CD4-positive, CD25-positive, alpha-beta regulatory T cell (primary cell): ENCODE measurements at regions not wholly inside any gene's neighbourhood (a gene's known extent, or its start where the extent isn't known, plus 50 kb on each side); places are given as distances from the start of the nearest gene placed in this dataset.
"Not testable (repeated sequence)": the region's sequence is repeated elsewhere in the genome, so short reads cannot be mapped to it uniquely, and the experiment has no call there.

ENCODE experiments used
- ATAC-seq, 2 donors: fragments of 150-1000 bp; cut with Tn5 transposase; one replicate each; pipeline ENCODE4 v1.10.0; 2021; ENCODE audit warnings: low read depth in 2 of 2, moderate number of reproducible peaks in 2 of 2, moderate library complexity in 1 of 2
- DNase-seq, 3 donors: peaks; one replicate each; pipeline versions ENCODE4 v3.0.0 to v3.0.0-alpha.2; 2012 to 2022; ENCODE audit warnings: mixed read lengths in 1 of 3
- H3K27ac ChIP-seq: one replicate; pipeline ENCODE4 v1.7.0; 2013; ENCODE audit warnings: mild to moderate bottlenecking, low read length; ENCODE audit not compliant: insufficient read depth, poor library complexity, severe bottlenecking
- H3K27me3 ChIP-seq: one replicate; pipeline ENCODE4 v1.7.0; 2013; ENCODE audit warnings: low read length; ENCODE audit not compliant: control insufficient read depth, insufficient read depth
- H3K36me3 ChIP-seq: one replicate; pipeline ENCODE4 v1.7.0; 2013; ENCODE audit warnings: mild to moderate bottlenecking, low read length, moderate library complexity; ENCODE audit not compliant: control insufficient read depth, insufficient read depth
- H3K4me1 ChIP-seq: 2 replicates; pipeline ENCODE4 v1.7.0; 2013; ENCODE audit warnings: mild to moderate bottlenecking, low read length; ENCODE audit not compliant: insufficient read depth, control insufficient read depth, poor library complexity, severe bottlenecking
- H3K4me3 ChIP-seq: one replicate; pipeline ENCODE4 v1.7.0; 2013; ENCODE audit warnings: low read depth, mild to moderate bottlenecking, low read length, moderate library complexity
- H3K9me3 ChIP-seq, 2 experiments: 1 replicate in 1 of 2; 2 replicates in 1 of 2; pipeline ENCODE4 v1.7.0; 2013; ENCODE audit warnings: low read length in 2 of 2, mild to moderate bottlenecking in 1 of 2, moderate library complexity in 1 of 2; ENCODE audit not compliant: control insufficient read depth in 2 of 2
- H3K27ac Mint-ChIP-seq, 3 donors: one replicate each; pipeline ENCODE4 v1.8.0; 2020 to 2022; ENCODE audit warnings: mild to moderate bottlenecking in 3 of 3, mixed read lengths in 3 of 3, moderate library complexity in 2 of 3
- H3K27me3 Mint-ChIP-seq: one replicate; pipeline ENCODE4 v1.8.0; 2022; ENCODE audit warnings: mild to moderate bottlenecking, mixed read lengths
- H3K36me3 Mint-ChIP-seq: one replicate; pipeline ENCODE4 v1.8.0; 2020; ENCODE audit warnings: mixed read lengths
- H3K4me1 Mint-ChIP-seq, 4 donors: one replicate each; pipeline ENCODE4 v1.8.0; 2020 to 2022; ENCODE audit warnings: mixed read lengths in 4 of 4, mild to moderate bottlenecking in 1 of 4
- H3K4me3 Mint-ChIP-seq, 4 donors: one replicate each; pipeline ENCODE4 v1.8.0; 2020 to 2022; ENCODE audit warnings: mild to moderate bottlenecking in 4 of 4, mixed read lengths in 4 of 4, moderate library complexity in 3 of 4
- H3K9me3 Mint-ChIP-seq, 7 donors: one replicate each; pipeline ENCODE4 v1.8.0; 2020 to 2022; ENCODE audit warnings: mixed read lengths in 7 of 7, mild to moderate bottlenecking in 3 of 7, moderate library complexity in 2 of 7

DNA sequence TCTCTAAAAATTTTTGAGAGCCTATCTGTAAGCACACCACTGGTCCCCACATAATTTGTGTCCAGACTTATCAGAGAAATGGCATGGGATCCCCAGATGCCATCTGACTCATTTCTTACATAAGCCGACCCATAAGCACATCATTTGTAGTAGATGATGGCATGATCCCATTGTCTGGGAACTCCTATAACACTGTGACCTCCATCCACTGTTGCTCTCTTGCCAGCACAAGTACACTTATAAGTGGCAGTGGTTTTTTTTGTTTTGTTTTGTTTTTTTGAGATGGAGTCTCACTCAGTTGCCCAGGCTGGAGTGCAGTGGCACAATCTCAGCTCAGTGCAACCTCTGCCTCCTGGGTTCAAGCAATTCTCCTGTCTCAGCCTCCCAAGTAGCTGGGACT, 350.7 kb upstream of the ZFHX3 start:
- H3K36me3 ChIP-seq, H3K27me3 ChIP-seq, H3K4me3 Mint-ChIP-seq, H3K4me3 ChIP-seq, H3K36me3 Mint-ChIP-seq, H3K27me3 Mint-ChIP-seq, H3K4me1 Mint-ChIP-seq, H3K27ac ChIP-seq, H3K9me3 Mint-ChIP-seq, H3K9me3 ChIP-seq, H3K4me1 ChIP-seq, H3K27ac Mint-ChIP-seq, ATAC-seq, DNase-seq: not testable (repeated sequence)

- Histone ChIP-seq H3K4me3 (no peak overlapping the region), H3K36me3 (no peaks in the 10 kb centered on the region), H3K27me3 (no peaks in the 10 kb centered on the region), H3K27ac (no peak overlapping the region), H3K9me3 (no peaks in the 10 kb centered on the region), H3K4me1 (no peaks in the 10 kb centered on the region)
- ATAC-seq, result no peak
- H3K9me3 Mint-ChIP-seq, result peaks cover 0 to 2% (median 0%) of the 10 kb centered on the region in 7 donors
- no peaks in the 10 kb centered on the region for H3K27me3 Mint-ChIP-seq
- no peak overlapping the region for H3K27ac Mint-ChIP-seq
- no peak for DNase-seq
- H3K4me3 Mint-ChIP-seq, result no peak overlapping the region
- no peaks in the 10 kb centered on the region for H3K4me1 Mint-ChIP-seq
- no peaks in the 10 kb centered on the region for H3K36me3 Mint-ChIP-seq
These were observed 348.6 kb upstream of the ZFHX3 start for GRCh38 chr16:73396556-73396955.

GRCh38 chr16:73390936-73391335, 343.0 kb upstream of the ZFHX3 start:
- H3K4me1 ChIP-seq, result no peaks in the 10 kb centered on the region
- H3K36me3 Mint-ChIP-seq, result no peaks in the 10 kb centered on the region
- no peak overlapping the region for H3K27ac Mint-ChIP-seq
- peaks cover 0 to 3% (median 0%) of the 10 kb centered on the region in 7 donors for H3K9me3 Mint-ChIP-seq
- H3K27ac ChIP-seq, result no peak overlapping the region
- DNase-seq (no peak), ATAC-seq (no peak)
- H3K36me3 ChIP-seq, result no peaks in the 10 kb centered on the region
- no peaks in the 10 kb centered on the region for H3K9me3 ChIP-seq
- H3K27me3 Mint-ChIP-seq, result no peaks in the 10 kb centered on the region
- H3K4me3 ChIP-seq, result no peak overlapping the region
- H3K27me3 ChIP-seq, result no peaks in the 10 kb centered on the region
- no peaks in the 10 kb centered on the region for H3K4me1 Mint-ChIP-seq
- H3K4me3 Mint-ChIP-seq, result no peak overlapping the region

- DNase-seq, result no peak
These were observed 342.6 kb upstream of the ZFHX3 start for GRCh38 chr16:73390491-73390890.

GRCh38 chr16:73389085-73389484, 341.2 kb upstream of the ZFHX3 start:
- Mint-ChIP-seq H3K36me3 (no peaks in the 10 kb centered on the region), H3K27ac (no peak overlapping the region), H3K4me3 (no peak overlapping the region), H3K9me3 (peaks cover 0 to 3% (median 0%) of the 10 kb centered on the region in 7 donors), H3K4me1 (no peaks in the 10 kb centered on the region), H3K27me3 (no peaks in the 10 kb centered on the region)
- Histone ChIP-seq H3K27me3 (no peaks in the 10 kb centered on the region), H3K4me1 (no peaks in the 10 kb centered on the region), H3K4me3 (no peak overlapping the region), H3K27ac (no peak overlapping the region), H3K9me3 (no peaks in the 10 kb centered on the region), H3K36me3 (no peaks in the 10 kb centered on the region)
- ATAC-seq (no peak), DNase-seq (no peak)

More at GRCh38 chr16:73390491-73390890, 342.6 kb upstream of the ZFHX3 start:
- H3K9me3 Mint-ChIP-seq, result peaks cover 0 to 3% (median 0%) of the 10 kb centered on the region in 7 donors
- Histone ChIP-seq H3K36me3 (no peaks in the 10 kb centered on the region), H3K4me3 (no peak overlapping the region), H3K9me3 (no peaks in the 10 kb centered on the region), H3K27ac (no peak overlapping the region), H3K27me3 (no peaks in the 10 kb centered on the region), H3K4me1 (no peaks in the 10 kb centered on the region)
- H3K4me3 Mint-ChIP-seq, result no peak overlapping the region
- no peak for ATAC-seq
- no peaks in the 10 kb centered on the region for H3K27me3 Mint-ChIP-seq
- no peaks in the 10 kb centered on the region for H3K4me1 Mint-ChIP-seq
- H3K27ac Mint-ChIP-seq, result no peak overlapping the region
- H3K36me3 Mint-ChIP-seq, result no peaks in the 10 kb centered on the region

DNA sequence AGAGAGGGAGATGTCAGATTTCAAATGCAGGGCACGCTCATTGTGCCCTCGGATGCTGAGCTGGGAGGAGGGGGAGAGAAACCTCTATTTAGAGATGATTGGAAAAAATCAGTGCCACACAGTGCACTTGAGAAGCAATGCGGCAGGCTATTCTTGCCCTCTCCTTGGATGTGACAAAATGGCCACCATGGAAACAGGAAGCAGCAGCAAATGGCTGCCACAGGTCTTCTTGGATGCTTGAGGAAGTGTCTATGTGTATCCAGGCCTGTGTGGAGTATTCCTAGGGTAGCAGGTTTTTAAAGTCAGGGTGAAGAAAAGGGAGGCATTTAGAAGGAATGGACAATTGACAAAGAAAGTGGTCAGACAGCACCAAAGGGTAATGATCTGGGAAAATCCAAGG, 340.1 kb upstream of the ZFHX3 start:
- H3K4me3 Mint-ChIP-seq, result no peak overlapping the region
- Histone ChIP-seq H3K36me3 (no peaks in the 10 kb centered on the region), H3K4me1 (no peaks in the 10 kb centered on the region), H3K9me3 (no peaks in the 10 kb centered on the region), H3K27ac (no peak overlapping the region), H3K27me3 (no peaks in the 10 kb centered on the region), H3K4me3 (no peak overlapping the region)
- DNase-seq (no peak), ATAC-seq (no peak)
- no peaks in the 10 kb centered on the region for H3K27me3 Mint-ChIP-seq
- H3K27ac Mint-ChIP-seq, result no peak overlapping the region
- peaks cover 0 to 3% (median 0%) of the 10 kb centered on the region in 7 donors for H3K9me3 Mint-ChIP-seq
- no peaks in the 10 kb centered on the region for H3K36me3 Mint-ChIP-seq
- no peaks in the 10 kb centered on the region for H3K4me1 Mint-ChIP-seq

GRCh38 chr16:73385696-73386095, 337.8 kb upstream of the ZFHX3 start:
- Mint-ChIP-seq H3K27ac (no peak overlapping the region), H3K4me1 (no peaks in the 10 kb centered on the region), H3K9me3 (peaks cover 0 to 3% (median 0%) of the 10 kb centered on the region in 7 donors), H3K36me3 (no peaks in the 10 kb centered on the region), H3K4me3 (no peak overlapping the region), H3K27me3 (no peaks in the 10 kb centered on the region)
- no peak for DNase-seq
- Histone ChIP-seq H3K4me3 (no peak overlapping the region), H3K36me3 (no peaks in the 10 kb centered on the region), H3K27me3 (no peaks in the 10 kb centered on the region), H3K9me3 (no peaks in the 10 kb centered on the region), H3K27ac (no peak overlapping the region), H3K4me1 (no peaks in the 10 kb centered on the region)
- no peak for ATAC-seq

DNA sequence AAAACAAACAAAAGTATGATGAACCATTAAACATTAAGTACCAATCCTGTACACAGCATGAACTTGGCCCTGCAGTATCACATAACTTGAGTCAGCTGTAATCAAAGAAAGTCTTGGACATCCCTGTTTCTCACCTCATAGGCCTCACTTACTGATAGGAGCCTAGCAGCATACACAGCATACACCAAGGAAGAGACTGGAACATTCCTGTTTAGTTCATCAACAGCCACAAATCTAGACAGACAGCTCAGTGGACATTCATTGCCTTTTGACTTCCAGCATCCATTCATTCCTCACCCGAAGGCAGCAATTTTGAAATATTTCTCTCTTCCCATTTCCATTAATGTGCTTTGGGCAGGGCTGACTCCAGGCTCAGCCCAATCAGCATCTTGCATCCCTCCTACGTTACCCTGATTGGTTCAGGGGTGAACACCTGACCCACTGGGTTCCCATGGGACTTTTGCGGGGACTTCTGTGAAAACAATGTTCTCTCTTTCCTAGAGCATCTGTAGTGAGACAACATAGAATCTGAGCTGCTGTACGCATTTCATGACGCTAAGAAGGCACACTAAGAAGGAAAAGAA, 336.7 kb upstream of the ZFHX3 start:
- no peaks in the 10 kb centered on the region for H3K4me1 ChIP-seq
- no peaks in the 10 kb centered on the region for H3K9me3 ChIP-seq
- no peaks in the 10 kb centered on the region for H3K36me3 Mint-ChIP-seq
- no peaks in the 10 kb centered on the region for H3K36me3 ChIP-seq
- H3K4me1 Mint-ChIP-seq, result no peaks in the 10 kb centered on the region
- no peak overlapping the region for H3K27ac Mint-ChIP-seq
- no peak overlapping the region for H3K4me3 Mint-ChIP-seq
- H3K27ac ChIP-seq, result no peak overlapping the region
- H3K9me3 Mint-ChIP-seq, result peaks cover 0 to 3% (median 0%) of the 10 kb centered on the region in 7 donors
- no peaks in the 10 kb centered on the region for H3K27me3 ChIP-seq
- DNase-seq, result no peak
- ATAC-seq, result no peak
- H3K27me3 Mint-ChIP-seq, result no peaks in the 10 kb centered on the region
- no peak overlapping the region for H3K4me3 ChIP-seq
